8988T (cell line): ENCODE measurements at regions not wholly inside any gene's neighbourhood (a gene's known extent, or its start where the extent isn't known, plus 50 kb on each side); places are given as distances from the start of the nearest gene placed in this dataset.
"Not testable (repeated sequence)": the region's sequence is repeated elsewhere in the genome, so short reads cannot be mapped to it uniquely, and the experiment has no call there.

Experiments used
- DNase-seq: peaks from one replicate; pipeline ENCODE4 v3.0.0; 2011

- no peak for DNase-seq
These were observed 94.5 kb upstream of the CARD11 start for GRCh38 chr7:3138206-3138605.

DNA sequence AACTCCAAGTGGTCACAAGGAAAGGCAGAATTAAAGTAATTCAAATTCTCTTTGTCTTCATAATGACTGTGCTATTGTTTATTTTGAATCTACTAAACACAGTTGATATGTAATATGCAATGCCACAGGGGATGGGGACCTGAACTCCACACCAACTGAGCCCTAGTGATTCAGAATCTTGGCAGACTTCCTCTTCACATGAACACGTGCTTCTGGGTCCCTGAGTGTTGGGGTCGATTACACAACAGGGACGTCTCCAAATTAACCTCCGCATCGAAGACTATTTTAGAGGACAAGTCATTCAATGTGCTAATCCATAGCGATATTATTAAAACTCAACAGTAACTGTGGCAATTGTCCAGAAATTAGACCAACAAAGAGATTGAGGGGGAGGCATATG lies 95.3 kb upstream of the CARD11 start:
- DNase-seq, result no peak

DNA sequence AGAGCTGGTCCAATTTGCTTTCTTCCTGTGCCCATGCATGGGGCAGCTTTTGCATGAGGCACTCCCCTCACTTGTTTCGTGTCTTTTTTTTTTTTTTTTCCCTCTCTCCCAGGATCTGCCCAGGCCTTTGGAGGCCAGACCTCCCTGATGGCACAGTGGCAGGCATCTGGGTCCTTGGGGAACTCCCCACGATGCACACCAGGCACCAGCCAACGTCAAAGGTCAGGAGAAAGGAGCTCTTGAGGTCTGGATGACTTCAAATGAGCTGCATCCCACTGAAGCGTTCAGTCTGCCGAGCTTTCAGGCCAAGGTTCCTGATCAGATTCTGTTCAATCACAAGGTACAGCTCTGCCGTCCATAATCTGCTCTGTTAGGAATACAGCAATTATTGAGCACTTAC lies 97.2 kb upstream of the CARD11 start:
- DNase-seq, result no peak

GRCh38 chr7:3141326-3141725 lies 97.7 kb upstream of the CARD11 start:
- no peak for DNase-seq

GRCh38 chr7:3143869-3144775 lies 100.5 kb upstream of the CARD11 start:
- no peak for DNase-seq

GRCh38 chr7:3144776-3145125 lies 101.1 kb upstream of the CARD11 start:
- not testable (repeated sequence) for DNase-seq

- no peak for DNase-seq
These were observed 103.0 kb upstream of the CARD11 start for GRCh38 chr7:3146571-3147226.

DNA sequence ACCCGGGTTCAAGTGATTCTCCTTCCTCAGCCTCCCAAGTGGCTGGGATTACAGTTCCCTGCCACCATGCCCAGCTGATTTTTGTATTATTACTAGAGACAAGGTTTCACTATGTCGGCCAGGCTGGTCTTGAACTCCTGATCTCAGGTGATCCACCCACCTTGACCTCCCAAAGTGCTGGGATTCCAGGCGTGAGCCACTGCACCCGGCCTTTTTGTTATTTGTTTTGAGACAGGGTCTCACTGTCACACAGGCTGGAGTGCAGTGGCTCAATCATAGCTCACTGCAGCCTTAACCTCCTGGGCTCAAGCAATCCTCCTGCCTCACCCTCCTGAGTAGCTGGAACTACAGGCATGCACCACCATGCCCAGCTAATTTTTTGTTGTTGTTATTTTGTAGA lies 104.8 kb upstream of the CARD11 start:
- not testable (repeated sequence) for DNase-seq

DNA sequence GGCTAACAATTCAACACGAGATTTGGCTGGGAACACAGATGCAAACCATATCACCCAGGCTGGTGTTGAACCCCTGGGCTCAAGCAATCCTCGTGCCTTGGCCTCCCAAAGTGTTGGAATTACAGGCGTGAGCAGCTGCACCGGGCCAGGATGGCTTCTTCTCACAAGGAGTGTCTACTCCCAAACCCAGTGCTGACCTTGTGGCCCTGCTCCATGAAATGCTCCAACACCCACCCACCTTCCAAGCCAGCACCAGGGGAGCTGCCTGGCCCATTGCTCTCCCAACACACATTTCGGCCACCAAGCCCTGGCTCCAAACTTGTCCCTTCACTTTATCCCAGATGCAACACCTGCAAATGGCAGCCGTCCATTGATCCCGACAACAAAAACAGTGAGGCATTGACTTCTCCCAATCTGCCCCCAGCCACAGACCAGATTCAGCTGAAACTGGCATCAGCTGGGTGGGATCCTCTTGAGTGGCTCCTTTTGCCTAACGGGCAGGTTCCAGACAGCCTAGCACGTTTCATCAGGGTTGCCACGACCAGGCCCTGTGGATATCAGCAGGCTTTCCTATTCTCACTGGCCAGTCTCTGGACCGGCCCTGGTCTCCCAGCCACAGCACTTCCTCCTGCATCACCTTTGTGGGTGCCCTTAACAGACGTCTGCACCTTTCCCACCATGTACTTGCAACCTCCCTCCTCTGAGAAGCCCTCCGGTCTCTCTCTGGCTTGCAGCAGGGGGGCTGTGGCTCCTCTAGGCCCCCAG lies 105.7 kb upstream of the CARD11 start:
- no peak for DNase-seq

- DNase-seq, result no peak
These were observed 106.4 kb upstream of the CARD11 start for GRCh38 chr7:3150027-3150426.

- no peak for DNase-seq
These were observed 108.1 kb upstream of the CARD11 start for GRCh38 chr7:3151784-3152183.

- no peak for DNase-seq
These were observed 109.0 kb upstream of the CARD11 start for GRCh38 chr7:3152714-3153113.

DNA sequence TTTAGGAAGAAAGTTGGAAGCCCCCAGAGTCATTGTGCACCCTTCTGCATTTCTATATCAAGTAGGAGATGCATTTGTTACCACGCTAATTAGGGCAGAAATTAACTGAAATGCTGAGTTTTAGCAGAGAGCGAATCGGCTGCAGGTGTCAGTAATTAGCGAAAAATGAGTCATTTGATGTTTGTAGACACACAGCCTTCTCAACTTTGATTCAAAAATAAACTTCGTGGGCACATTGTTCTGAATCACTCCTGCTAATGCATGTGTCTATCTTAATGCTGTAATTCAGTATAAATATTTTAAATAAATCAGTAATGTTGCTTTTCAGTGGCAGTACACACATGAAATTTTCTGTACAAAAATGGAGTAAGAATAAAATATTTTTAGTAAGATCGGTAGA lies 109.5 kb upstream of the CARD11 start:
- DNase-seq, result no peak

DNA sequence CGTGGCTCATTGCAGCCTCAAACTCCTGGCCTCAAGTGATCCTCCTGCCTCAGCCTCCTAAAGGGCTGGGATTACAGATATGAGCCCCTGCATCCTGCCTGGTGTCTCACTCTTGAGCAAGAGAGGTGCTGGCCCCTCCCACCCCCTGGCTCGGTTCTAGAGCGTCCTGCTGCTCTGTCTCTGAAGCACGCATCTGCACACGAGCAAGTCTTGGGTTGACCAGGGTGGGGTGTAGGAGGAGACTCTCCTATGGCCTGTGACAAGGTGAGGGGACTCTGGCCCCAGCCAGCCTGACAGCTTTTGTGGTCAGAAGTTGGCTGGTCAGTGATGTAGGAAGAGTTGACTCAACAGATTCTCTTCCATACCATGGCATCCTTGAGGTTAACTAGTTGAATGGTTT lies 110.7 kb upstream of the CARD11 start:
- DNase-seq, result no peak

DNA sequence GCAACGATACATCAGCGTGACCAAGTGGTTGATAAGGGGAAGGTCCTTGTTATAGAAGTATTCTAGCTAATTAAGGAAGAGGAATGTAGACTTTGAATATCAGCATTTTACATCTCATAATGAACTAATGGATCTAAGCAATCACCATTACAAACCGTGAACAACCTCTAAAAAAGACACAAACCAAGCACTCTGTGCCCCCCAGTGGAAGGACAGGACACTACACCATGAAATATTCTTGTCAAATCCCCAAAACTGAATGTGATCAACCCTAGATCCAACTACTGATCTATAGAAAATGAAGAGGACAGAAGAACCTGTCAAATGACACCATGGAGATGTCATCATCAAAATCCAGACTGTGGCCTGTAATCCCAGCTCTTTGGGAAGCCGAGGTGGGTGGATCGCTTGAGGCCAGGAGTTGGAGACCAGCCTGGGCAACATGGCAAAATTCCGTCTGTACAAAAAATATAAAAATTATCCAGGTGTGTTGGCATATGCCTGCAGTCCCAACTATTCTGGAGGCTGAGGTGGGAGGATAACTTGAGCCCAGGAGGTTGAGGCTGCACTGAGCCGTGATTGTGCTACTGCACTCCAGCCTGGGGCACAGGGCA lies 111.3 kb upstream of the CARD11 start:
- no peak for DNase-seq

GRCh38 chr7:3156508-3156907 lies 112.8 kb upstream of the CARD11 start:
- no peak for DNase-seq

GRCh38 chr7:3157566-3158287 lies 114.1 kb upstream of the CARD11 start:
- no peak for DNase-seq

DNA sequence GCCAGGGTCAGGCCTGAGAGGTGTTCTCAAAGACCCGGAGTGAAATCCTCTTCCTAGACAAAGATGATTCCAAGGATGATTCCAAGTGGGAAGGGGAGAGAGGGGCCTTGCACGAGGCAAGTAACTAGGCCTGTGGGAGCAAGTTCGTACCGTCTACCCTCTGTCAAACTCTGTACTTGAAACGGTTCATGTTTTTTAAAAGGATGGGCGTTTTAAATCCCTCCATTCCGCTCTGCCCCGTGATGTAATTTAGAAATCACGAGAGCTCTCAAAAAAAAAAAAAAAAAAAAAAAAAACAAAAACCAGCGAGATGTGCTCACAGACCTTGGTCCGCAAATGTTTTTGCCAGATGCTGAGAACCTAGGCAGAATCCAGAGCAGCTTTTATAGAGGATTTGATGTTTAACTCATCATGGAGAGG lies 114.7 kb upstream of the CARD11 start:
- no peak for DNase-seq

DNA sequence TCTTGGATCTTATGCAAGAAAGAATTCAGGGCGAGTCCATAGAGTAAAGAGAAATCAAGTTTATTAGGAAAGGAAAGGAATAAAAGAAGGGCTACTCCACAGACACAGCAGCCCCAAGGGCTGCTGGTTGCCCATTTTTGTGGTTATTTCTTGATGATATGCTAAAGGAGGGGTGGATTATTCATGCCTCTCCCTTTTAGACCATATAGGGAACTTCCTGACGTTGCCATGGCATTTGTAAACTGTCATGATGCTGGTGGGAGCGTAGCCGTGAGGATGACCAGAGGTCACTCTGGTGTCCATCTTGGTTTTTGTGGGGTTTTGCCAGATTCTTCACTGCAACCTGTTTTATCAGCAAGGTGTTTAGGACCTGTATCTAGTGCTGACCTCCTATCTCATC lies 115.4 kb upstream of the CARD11 start:
- no peak for DNase-seq

DNA sequence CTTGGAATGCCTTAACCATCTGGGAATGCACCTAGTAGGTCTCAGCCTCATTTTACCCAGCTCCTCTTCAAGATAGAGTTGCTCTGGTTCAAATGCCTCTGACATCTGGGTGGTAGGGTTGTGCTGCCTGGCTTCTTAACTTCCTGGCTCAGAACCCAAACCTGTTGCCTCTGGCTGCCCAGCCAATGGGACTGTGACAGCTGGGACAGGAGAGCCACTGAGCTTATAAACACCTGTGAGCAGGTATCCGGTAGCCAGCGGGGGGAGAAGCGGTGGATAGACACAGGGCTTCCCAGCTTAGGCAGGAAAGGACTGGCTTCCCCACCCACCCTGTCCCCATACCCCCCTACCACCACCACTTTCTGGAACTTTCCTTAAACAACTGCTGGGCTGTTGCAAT lies 115.8 kb upstream of the CARD11 start:
- DNase-seq, result no peak

GRCh38 chr7:3159926-3160325 lies 116.3 kb upstream of the CARD11 start:
- not testable (repeated sequence) for DNase-seq

DNA sequence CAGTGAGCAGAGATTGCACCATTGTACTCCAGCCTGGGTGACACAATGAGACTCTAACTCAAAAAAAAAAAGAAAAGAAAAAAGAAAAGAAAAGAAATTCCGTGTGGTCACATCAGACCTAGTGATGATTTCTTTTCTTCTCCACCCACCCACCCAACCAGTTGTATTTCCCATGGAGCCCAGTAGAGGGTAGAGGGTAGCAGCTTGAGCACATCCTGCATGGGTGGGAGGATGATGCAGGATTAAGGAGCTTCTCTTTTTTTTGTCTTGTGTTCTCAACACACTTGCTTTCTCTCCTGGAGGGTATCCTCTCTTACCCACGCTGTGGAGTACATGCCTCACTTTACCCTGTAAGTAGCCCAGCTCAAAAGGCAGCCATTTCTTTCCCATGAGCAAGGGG lies 118.6 kb upstream of the CARD11 start:
- DNase-seq, result no peak

DNA sequence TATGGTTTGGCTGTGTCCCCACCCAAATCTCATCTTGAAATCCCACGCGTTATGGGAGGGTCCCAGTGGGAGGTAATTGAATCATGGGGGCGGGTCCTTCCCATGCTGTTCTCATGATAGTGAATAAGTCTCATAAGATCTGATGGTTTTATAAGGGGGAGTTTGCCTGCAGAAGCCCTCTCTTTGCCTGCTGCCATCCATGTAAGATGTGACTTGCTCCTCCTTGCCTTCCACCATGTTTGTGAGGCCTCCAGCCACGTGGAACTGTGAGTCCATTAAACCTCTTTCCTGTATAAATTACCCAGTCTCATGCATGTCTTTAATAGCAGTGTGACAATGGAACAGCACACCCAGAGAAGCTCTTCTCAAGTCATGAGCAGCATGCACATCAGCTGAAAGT lies 119.1 kb upstream of the CARD11 start:
- DNase-seq, result not testable (repeated sequence)
